ENCODE measurements at regions not wholly inside any gene's neighbourhood (a gene's known extent, or its start where the extent isn't known, plus 50 kb on each side); places are given as distances from the start of the nearest gene placed in this dataset.
"Not testable (repeated sequence)": the region's sequence is repeated elsewhere in the genome, so short reads cannot be mapped to it uniquely, and the experiment has no call there.

DNA sequence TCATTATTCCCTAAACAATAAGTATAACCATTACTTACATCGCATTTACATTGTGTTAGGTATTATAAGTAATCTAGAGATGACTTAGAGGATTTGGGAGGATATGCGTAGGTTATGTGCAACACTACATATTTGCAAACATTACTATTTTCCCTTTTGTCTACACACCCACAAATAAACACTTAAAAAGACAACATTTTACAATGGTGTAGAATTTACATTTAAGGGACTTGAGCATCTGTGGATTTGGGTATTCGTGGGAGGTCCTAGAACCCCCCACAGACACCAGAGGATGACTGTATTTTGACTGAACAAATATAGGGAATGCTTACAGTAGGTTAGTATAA is 220.2 kb upstream of the MYO3A start:
- no peak for DNase-seq (ENCODE audit: low spot score)

DNA sequence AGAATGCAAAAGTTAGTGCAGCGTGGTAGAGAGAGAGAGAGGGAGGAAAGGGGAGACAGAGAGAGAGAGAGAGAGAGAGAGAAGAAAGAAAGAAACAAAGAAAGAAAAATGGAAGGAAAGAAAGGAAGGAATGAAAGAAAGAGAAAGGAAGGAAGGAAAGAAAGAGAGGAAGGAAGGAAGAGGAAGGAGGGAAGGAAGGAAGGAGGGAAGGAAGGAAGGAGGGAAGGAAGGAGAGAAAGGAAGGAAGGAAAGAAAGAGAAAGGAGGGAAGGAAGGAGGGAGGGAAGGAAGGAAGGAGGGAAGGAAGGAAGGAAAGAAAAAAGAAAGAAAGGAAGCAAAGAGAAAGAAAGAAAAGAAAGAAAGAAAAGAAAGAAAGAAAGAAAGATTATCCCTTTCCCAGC is 209.8 kb upstream of the MYO3A start:
- no peak for DNase-seq (ENCODE audit: low spot score)

DNA sequence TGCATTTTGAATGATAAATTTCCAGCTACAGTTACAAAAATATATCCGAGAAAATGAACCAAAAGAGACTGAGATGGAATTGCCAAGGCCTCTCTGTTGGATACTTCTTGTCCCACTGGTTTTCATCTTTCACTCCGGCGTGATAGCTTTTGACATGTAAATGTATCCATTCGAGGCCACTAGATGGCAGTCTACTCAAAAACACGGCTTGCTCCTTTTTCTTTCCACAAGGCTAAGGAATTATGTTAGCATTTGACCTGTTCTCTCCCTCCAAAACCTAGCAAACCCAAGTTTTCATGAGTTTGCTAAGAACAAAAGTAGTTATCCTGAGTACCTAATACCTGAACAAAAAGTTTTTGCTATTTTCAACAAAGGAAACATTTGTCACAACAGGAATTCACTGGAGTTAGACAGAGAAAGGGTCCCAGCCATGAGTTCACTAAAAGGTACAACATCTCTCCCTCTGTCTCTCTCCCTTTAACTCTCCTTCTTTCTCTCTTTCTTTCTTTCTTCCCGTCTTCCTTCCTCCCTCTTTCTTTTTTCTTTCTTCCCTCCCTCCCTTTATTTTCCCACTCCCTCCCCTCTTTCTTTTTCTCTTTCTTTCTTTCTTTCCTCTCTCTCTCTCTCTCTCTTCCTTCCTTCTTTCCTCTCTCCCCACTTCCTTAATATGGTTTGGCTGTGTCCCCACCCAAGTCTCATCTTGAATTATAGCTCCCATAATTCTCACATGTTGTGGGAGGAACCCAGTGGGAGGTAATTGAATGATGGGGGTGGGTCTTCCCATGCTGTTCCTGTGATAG is 207.9 kb upstream of the MYO3A start:
- peak; percentile 79 for DNase-seq (ENCODE audit: low spot score)

DNA sequence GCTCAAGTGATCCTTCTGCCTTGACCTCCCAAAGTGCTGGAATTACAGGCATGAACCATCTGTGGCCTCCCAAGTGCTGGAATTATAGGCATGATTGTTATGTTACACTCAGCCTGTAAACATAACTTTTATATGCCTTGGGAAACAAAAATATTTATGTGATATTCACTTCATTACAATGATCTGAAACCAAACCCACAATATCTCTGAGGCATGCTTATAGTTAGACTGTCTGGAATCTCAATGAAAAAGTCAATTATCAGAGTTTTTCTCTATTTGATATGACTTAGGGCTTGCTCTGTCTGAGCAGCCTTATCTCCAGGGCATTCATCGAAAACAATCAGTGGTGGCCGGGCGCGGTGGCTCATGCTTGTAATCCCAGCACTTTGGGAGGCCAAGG is 195.3 kb upstream of the MYO3A start:
- no peak for DNase-seq (ENCODE audit: low spot score)

DNA sequence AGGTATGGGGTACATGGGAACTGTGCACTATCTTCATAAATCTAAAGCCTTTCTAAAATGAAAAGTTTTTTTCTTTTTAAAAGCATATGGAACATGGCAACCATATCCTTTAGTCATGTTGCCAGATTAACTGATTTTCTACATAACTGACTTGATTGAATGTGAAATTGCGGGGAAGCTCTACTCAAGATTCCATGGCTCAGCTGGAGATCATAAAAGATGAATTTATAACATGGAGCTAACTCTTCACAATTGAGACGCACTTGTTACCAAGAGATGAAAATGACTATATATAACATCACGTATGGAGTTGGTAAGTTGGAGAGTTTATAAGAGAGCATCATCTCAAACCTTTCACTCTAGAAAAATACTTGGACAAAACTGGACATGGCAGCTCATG is 190.2 kb upstream of the MYO3A start:
- DNase-seq (ENCODE audit: low spot score) = no peak

DNA sequence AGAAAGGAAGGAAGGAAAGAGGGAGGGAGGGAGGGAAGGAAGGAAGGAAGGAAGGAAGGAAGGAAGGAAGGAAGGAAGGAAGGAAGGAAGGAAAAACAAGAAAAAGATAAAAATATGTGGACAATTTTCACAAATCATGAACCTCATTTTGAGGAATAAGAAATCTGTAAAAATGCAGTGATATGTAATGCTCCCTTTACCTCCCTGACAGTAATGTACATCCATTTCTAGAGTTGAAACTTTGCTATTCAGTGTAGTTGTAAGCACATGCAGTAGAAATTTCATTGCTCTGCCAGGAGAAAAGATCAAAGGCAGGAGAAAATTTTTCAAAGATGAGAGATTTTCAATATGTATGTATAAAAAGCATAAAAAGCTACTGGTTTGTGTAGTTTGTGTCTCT is 189.5 kb upstream of the MYO3A start:
- DNase-seq (ENCODE audit: low spot score) = no peak

DNA sequence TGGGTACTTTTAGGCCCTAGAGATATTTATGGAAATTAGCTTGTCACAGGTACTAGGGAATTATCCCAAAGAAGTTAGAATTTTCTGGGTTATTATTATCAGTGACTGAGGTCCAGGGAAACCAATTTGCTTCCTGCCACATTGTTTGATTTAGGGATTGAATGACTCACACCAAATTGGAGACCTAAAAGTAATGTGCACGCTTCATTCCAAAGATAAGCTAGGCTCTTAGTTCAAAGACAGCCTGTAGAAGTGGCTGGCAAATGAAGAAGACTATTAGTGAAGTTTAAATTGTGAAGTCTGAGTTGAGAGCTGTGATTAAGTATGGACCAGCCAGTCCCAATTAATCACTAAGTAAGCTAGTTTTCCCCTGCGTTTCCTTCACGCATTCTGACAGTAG is 188.1 kb upstream of the MYO3A start:
- DNase-seq (ENCODE audit: low spot score) = no peak

DNA sequence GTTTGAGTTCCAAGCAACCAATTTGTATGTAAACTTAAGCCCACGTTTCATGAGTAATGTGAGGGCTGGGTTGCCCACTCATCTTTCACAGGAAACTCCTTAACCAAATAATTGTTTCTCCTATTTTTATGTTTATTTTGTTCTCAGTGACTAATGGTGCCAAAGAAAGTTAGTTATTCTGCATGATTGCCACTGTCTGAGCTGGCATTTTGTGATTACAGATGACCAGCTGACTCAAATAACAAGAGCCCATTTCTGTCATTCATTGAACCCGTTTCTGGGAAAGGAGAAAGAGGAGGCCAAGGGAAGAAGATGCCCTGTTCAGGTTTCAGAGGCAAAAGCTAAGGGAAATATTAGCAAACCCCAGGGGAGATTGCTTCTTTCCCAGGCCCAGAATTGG is 186.9 kb upstream of the MYO3A start:
- DNase-seq (ENCODE audit: low spot score) = no peak

DNA sequence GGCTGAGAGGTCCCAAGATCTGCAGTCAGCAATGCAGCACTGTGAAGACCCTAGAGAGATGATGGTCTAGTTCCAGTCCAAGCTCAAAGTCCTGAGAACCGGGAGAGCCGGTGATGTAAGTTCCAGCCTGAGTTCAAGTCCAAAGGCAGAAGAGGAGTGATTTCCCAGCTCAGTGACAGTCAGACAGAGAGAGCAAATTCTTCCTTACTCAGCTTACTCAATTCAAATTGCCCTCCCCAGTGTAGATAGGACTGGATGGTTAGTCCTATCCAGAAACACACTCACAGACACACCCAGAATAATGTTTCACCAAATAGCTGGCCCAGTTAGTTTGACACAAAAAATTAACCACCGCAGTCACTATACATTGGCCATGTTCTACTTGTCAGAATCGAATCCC is 185.5 kb upstream of the MYO3A start:
- no peak for DNase-seq (ENCODE audit: low spot score)

DNA sequence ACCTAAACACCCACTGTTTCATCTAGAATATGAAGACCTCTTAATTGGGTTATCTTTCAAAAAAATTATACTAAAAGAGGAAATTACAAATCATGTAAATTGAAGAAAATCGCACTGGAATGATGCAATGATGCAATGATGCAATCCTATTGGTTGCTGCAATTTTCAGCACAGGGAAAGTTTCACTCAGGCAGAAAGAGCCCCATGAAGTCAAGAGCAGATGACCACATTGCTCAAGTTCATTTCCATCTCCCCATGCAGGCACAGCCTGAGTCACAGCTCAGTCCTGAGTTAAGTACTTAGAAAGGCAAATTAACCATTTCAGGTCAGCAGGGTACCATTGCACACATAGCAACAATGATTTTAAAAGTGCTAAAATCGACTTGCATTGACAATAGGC is 180.3 kb upstream of the MYO3A start:
- no peak for DNase-seq (ENCODE audit: low spot score)

DNA sequence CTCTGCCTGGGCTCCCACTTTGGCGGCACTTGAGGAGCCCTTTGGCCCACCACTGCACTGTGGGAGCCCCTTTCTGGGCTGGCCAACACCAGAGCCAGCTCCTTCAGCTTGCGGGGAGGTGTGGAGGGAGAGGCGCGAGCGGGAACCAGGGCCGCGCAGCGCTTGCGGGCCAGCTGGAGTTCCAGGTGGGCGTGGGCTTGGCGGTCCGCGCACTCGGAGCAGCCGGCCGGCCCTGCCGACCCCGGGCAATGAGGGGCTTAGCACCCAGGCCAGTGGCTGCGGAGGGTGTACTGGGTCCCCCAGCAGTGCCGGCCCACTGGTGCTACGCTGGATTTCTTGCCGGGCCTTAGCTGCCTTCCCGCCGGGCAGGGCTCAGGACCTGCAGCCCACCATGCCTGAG is 178.2 kb upstream of the MYO3A start:
- not testable (repeated sequence) for DNase-seq (ENCODE audit: low spot score)

DNA sequence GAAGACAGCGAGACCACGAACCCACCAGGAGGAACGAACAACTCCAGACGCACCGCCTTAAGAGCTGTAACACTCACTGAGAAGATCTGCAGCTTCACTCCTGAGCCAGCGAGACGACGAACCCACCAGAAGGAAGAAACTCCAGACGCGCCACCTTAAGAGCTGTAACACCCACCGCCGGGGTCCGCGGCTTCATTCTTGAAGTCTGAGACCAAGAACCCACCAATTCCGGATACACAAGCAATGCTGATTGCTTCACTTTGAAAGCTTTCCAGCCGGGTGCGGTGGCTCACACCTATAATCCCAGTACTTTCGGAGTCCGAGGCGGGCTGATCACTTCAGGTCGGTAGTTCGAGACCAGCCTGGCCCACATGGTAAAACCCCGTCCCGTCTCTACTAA is 177.2 kb upstream of the MYO3A start:
- DNase-seq (ENCODE audit: low spot score) = no peak

DNA sequence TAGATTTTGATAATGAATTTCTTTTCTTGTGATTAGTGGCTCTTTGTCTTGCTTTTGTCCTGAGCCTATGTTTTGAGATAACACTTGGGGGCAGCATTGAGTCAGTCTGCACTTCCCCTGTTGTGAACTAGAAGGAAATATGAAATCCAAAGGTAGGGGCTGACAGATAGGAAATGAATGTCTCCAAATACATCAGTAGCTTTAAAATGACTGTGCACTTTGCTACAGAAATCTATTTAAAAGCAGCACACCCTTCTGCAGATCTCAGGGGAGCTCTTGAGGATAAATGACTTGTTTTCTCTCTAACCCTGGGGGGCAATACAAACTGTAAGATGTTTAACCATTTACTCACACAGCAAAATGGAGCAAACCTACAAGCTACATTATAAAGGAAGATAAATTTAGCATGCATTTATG is 176.0 kb upstream of the MYO3A start:
- peak; percentile 73 for DNase-seq (ENCODE audit: low spot score)

DNA sequence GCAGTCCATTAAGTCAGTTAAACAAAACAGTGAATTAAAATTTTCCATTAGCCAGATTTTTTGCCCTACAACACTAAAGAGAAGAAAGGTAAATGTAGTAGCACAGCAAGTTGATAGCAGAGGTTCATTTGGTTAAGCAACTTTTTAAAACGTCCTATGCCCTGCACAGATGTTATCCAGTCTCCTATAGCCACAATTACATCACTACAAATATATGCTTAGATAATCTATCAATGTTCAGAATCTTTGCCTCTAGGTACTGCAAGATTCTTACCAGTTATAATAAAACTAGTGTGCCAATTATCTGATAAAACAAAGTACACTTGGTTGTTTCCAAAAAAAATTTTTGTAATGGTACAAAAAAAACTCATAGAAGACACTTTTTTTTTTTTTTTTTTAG is 175.5 kb upstream of the MYO3A start:
- DNase-seq (ENCODE audit: low spot score) = no peak

DNA sequence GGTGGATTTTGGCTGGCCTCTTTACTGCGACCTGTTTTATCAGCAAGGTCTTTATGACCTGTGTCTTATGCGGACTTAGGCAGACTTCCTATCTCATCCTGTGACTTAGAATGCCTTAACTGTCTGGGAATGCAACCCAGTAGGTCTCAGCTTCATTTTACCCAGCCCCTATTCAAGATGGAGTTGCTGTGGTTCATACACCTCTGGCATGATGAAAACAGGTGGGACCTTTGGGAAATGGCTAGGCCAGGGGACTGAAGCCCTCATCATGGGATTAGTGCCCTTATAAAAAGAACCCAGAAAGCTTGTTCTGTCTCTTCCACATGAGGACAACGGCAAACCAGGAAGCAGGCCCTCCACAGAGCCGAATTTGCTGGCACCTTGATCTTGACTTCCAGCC is 172.1 kb upstream of the MYO3A start:
- no peak for DNase-seq (ENCODE audit: low spot score)

DNA sequence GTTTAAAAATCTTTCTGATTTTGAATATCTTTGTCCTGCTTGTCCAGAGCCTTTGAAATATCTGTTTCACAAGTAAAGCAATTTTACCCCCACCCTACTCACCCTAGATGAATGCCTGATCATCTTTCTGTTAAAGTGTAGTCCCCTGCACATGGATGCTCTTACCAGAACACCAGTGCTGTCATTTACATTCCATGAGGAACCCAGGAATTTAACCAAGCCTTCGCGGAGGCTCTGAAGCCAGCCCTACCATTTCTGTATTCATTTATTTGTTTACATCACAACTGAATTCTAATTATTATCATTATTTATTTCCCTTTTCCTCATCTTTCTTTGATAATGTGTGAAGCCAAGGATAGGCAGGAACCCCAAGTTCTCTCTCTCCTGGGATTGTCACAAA is 167.8 kb upstream of the MYO3A start:
- DNase-seq (ENCODE audit: low spot score) = no peak

DNA sequence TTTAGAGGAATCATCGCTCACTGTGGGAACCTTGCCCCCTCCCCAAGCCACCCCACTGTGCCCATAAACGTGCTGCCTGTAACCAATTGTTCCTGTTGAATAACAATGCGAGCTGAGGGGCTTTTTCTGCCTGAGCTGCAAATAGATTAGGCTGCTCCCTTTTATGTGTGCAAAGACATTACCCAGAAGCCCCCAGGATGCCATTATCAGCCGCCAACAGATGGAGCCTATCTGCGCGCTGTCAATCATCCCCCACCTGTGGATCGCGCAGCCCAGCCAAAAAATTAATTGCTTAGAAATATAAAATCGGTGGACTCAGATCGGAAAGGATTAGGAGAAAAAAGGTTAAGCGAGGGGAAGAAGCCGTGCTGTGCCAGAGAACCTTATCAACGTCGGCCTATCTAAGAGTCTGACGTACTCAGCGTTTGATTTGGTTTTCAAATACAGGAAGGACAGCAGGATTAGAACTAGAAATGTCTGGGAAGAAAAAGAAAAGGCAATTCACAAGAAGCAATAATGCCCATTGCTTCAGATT is 167.3 kb upstream of the MYO3A start:
- no peak for DNase-seq (ENCODE audit: low spot score)

DNA sequence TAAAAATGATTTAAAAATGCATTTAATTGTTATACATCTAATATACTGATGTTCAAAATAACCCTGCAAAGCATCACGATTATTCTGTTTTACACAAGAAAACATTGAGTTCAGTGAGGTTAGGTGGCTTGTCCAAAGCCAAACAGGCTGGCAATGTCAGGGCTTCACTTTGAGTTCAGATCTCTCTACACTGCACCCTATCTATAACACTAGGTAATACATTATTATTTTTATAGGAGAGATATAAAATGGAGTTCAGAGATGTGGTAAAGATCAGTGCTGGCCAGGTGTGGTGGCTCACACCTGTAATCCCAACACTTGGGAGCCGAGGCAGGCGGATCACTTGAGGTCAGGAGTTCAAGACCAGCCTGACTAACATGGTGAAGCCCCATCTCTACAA is 165.9 kb upstream of the MYO3A start:
- peak; percentile 18 for DNase-seq (ENCODE audit: low spot score)

DNA sequence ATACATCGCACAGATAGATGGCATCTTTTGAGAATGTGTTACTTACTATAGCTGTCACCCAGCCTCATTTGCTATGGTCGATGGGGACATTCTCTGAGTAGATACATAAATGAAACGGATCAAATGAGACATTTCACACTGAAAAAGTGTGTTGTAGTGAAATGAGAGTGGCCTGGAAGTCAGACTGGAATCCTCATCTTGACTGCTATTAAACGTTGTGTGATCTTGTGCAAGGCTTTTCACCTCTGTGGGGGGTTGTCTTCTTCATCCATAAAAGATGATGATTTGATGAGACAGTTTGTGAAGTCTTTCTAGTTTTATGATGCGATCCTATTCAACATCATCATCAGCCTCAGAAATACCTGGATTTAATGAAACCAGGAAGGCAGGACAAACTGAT is 155.4 kb upstream of the MYO3A start:
- DNase-seq (ENCODE audit: low spot score) = no peak

DNA sequence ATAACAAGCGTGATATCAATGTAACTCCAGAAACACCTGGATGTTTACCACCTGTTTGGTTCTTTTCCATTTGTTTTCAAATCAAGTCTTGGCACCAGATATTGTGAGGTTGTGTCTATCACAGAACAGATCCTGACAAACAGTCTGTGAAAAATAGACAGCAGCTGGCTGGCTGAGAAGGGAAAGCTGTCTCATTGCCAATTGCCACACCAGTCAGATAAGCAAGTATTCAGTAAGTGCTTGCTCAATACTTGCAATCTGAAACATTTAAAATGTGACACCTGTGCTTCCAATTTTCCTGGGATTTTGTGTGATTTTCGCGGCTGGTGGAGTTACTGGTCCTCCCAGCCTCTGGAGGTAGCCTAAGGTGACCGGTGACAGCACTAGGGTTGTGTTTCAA is 147.9 kb upstream of the MYO3A start:
- no peak for DNase-seq (ENCODE audit: low spot score)

DNA sequence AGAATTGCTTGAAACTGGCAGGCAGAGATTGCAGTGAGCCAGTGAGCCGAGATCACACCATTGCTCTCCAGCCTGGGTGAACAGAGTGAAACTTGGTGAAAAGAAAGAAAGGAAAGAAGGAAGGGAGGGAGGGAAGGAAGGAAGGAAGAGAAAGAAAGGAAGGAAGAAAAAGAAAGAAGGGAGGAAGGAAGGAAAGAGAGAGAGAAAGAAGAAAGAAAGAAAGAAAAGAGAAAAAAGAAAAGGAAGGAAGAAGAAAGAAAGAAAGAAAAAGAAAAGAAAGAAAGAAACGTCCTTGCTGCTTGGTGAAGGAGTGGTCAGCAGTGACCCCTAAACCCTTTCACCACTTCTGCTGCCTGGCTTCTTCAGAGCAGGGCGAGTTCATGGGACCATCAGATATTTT is 147.1 kb upstream of the MYO3A start:
- no peak for DNase-seq (ENCODE audit: low spot score)

DNA sequence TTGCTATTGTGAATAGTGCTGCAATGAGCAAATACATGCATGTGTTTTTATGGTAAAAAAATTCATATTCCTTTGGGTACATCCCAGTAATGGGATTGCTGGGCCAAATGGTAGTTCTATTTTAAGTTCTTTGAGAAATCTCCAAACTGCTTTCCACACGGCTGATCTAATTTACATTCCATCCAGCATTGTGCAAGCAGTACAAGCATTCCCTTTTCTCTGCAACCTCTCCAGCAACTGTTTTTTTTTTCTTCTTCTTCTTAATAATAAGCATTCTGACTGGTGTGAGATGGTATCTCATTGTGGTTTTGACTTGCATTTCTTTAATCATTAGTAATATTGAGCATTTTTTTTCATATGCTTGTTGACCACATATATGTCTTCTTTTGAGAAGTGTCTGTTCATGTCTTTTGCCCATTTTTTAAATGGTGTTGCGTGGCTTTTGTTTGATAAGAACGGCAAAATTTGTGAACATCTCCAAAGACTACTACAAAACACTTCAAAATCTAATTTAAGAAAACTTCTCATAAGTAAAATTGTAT is 136.1 kb upstream of the MYO3A start:
- no peak for DNase-seq (ENCODE audit: low spot score)

DNA sequence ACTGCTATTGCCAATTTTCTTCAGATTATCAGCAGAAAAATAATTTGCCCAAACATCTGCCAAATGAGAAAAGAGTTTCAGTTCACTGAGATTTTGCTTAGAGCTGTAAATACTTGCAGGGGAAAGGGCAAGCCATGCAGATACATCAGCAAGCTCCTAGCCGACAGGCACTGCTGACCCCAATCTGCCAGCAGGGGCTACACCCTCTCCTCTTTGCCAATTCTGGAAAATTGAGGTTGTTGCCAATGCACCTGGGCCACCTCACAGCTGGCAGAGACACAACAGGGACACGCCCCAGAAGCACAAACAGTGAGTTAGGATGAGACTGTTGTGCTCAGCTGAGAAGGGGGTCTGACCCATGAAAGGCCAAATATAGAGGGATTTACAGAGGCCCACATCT is 129.5 kb upstream of the MYO3A start:
- DNase-seq (ENCODE audit: low spot score) = no peak

DNA sequence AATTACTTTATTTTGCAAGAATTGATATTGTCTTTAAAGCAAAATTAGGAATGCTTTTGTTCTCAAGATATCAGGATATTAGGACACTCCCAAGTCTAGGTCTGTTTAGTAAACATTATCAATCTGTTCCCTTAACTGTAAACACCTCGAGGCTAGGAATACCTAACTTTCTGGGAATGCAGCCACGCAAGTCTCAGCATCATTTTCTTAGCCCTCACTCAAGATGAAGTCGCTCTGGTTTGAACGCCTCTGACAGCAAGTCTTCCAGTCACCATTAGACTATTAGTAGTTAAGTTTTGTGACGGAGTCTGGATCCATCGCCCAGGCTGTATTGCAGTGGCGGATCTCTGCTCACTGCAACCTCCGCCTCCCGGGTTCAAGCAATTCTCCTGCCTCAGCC is 128.0 kb upstream of the MYO3A start:
- DNase-seq (ENCODE audit: low spot score) = no peak
